SK-N-SH treated with all-trans-retinoic acid at 6 μM for 48 hours (cell line): ENCODE measurements at regions not wholly inside any gene's neighbourhood (a gene's known extent, or its start where the extent isn't known, plus 50 kb on each side); places are given as distances from the start of the nearest gene placed in this dataset.

Experiments
- ARNTL ChIP-seq: fragments of 450-650 bp; formaldehyde crosslinking; IDR thresholded peaks from 2 replicates; pipeline ENCODE4 v1.5.0; 2020; ENCODE audit warnings: low read depth, mild to moderate bottlenecking, moderate library complexity, borderline replicate concordance
- BACH2 ChIP-seq: fragments of 250-450 bp; sonication (Bioruptor Pico); IDR thresholded peaks from 2 replicates; pipeline ENCODE4 v1.9.0; 2021; ENCODE audit warnings: mild to moderate bottlenecking, borderline replicate concordance
- CSDC2 ChIP-seq: fragments of 250-450 bp; sonication (Bioruptor Pico); IDR thresholded peaks from 2 replicates; pipeline ENCODE4 v1.5.0; 2020; ENCODE audit warnings: mild to moderate bottlenecking, moderate library complexity
- ESRRG ChIP-seq: fragments of 250-450 bp; sonication (Bioruptor Pico); IDR thresholded peaks from 2 replicates; pipeline ENCODE4 v1.6.1; 2021; ENCODE audit warnings: mild to moderate bottlenecking
- PATZ1 ChIP-seq: fragments of 250-450 bp; sonication (Bioruptor Pico); IDR thresholded peaks from 2 replicates; pipeline ENCODE4 v1.8.0; 2020; ENCODE audit warnings: mild to moderate bottlenecking, moderate library complexity, borderline replicate concordance
- POU6F1 ChIP-seq: fragments of 250-450 bp; sonication (Bioruptor Pico); IDR thresholded peaks from 2 replicates; pipeline ENCODE4 v1.8.0; 2021; ENCODE audit warnings: low read depth, mild to moderate bottlenecking, moderate library complexity, borderline replicate concordance
- PPARA ChIP-seq: fragments of 250-450 bp; sonication (Bioruptor Pico); IDR thresholded peaks from 2 replicates; pipeline ENCODE4 v1.5.0; 2020; ENCODE audit warnings: mild to moderate bottlenecking, borderline replicate concordance
- RARB ChIP-seq: fragments of 250-450 bp; sonication (Bioruptor Pico); IDR thresholded peaks from 2 replicates; pipeline ENCODE4 v1.8.0; 2021; ENCODE audit warnings: mild to moderate bottlenecking, moderate library complexity
- TSHZ2 ChIP-seq: fragments of 250-450 bp; sonication (Bioruptor Pico); IDR thresholded peaks from 2 replicates; pipeline ENCODE4 v1.5.0; 2020; ENCODE audit warnings: mild to moderate bottlenecking, moderate library complexity
- ZC3H10 ChIP-seq: fragments of 250-450 bp; sonication (Bioruptor Pico); IDR thresholded peaks from 2 replicates; pipeline ENCODE4 v1.5.1; 2021; ENCODE audit warnings: mild to moderate bottlenecking, moderate library complexity
- ZFP3 ChIP-seq: fragments of 250-450 bp; sonication (Bioruptor Pico); IDR thresholded peaks from 2 replicates; pipeline ENCODE4 v1.5.0; 2020; ENCODE audit warnings: mild to moderate bottlenecking, moderate library complexity
- ZNF565 ChIP-seq: fragments of 450-650 bp; formaldehyde crosslinking; conservative IDR thresholded peaks from 2 replicates; pipeline ENCODE4 v1.5.0; 2020; ENCODE audit warnings: low read depth, mild to moderate bottlenecking, moderate library complexity
- ZNF8 ChIP-seq: fragments of 450-650 bp; formaldehyde crosslinking; IDR thresholded peaks from 2 replicates; pipeline ENCODE4 v1.5.0; 2020; ENCODE audit warnings: mild to moderate bottlenecking, moderate library complexity

GRCh38 chr12:59166457-59166856, 246.2 kb upstream of the LRIG3 start:
- TF ChIP-seq ZC3H10 (CRISPR knock-in tag) (no peak), ZFP3 (CRISPR knock-in tag) (no peak), ARNTL (CRISPR knock-in tag) (no peak), ESRRG (CRISPR knock-in tag) (no peak), ZNF8 (CRISPR knock-in tag) (no peak), PATZ1 (CRISPR knock-in tag) (no peak), CSDC2 (CRISPR knock-in tag) (no peak), PPARA (CRISPR knock-in tag) (no peak), BACH2 (CRISPR knock-in tag) (no peak), POU6F1 (CRISPR knock-in tag) (no peak), RARB (CRISPR knock-in tag) (no peak), TSHZ2 (no peak), ZNF565 (CRISPR knock-in tag) (no peak)
